ENCODE measurements at regions not wholly inside any gene's neighbourhood (a gene's known extent, or its start where the extent isn't known, plus 50 kb on each side); places are given as distances from the start of the nearest gene placed in this dataset.

DNA sequence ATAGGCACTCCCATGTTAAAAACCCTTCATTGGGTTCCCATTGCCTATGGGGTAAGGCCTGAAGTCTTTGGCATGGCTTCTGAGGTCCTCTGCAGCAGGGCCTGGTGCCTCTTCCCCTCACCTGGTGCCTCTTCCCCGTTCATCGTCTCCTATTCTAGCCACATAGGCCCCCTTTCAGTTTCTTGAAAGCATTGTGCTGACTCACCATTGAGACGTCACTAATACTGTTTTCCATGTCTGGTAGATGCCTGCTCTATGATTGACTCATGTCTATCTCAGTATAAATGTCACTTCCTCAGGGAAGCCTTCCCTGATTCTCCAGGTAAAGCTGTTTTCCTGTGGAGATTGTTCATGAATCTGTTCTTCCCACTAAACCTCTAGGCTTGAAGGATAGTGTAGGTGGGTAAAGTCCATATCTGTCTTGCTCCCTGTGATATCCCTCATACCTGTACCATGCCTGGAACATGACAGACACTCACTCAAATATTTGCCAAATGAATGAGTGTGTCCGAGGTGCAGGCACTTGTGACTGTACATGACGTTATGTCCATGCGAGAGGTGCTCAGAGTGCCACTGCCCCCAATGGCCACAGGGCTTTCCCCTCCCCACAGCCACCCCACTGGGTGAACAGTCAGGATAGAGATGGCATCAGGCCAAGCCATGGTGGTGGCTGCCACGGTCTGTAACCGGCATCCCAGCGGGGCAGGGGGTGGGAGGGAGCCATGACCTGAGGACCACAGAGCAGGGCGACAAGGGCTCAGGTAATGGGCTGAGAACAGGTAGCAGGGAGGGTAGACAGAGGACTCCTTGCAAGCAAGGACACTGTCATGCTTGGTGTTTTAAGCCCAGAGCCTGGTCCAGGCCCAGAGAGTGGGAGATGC is 85.2 kb upstream of the FAM20A start:
- no peak for TF ChIP-seq CTCF (IDR thresholded peaks at IDR 0.05; ENCODE audit: extremely low read depth, low read depth, low read length)

GRCh38 chr17:68684949-68685357 is 83.8 kb upstream of the FAM20A start:
- Histone ChIP-seq H3K79me2 (ENCODE audit: insufficient read depth, low read length) (no peaks in the 10 kb centered on the region), H3K27ac (ENCODE audit: low read depth, low read length) (no peak overlapping the region), H3K27me3 (ENCODE audit: insufficient read depth, low read length) (no peaks in the 10 kb centered on the region), H3K4me3 (ENCODE audit: insufficient read depth, low read length) (no peak overlapping the region), H3K4me2 (ENCODE audit: insufficient read depth, low read length) (no peak overlapping the region), H2AFZ (ENCODE audit: low read length) (no peak overlapping the region), H4K20me1 (ENCODE audit: insufficient read depth, low read length) (no peaks in the 10 kb centered on the region), H3K4me1 (ENCODE audit: insufficient read depth, low read length) (no peaks in the 10 kb centered on the region), H3K9me3 (ENCODE audit: low read depth, low read length) (no peaks in the 10 kb centered on the region), H3K36me3 (ENCODE audit: insufficient read depth, low read length) (no peaks in the 10 kb centered on the region)
- TF ChIP-seq CTCF (IDR thresholded peaks at IDR 0.05; ENCODE audit: extremely low read depth, low read depth, low read length), result no peak
- DNase-seq (ENCODE audit: insufficient read length, low spot score, missing footprints), result no peak

More for the DNA sequence above, 85.2 kb upstream of the FAM20A start:
- no peak for DNase-seq (ENCODE audit: insufficient read length, low spot score, missing footprints)
- H3K27ac ChIP-seq (ENCODE audit: low read depth, low read length), result no peak overlapping the region
- H3K36me3 ChIP-seq (ENCODE audit: insufficient read depth, low read length), result no peaks in the 10 kb centered on the region
- H3K4me1 ChIP-seq (ENCODE audit: insufficient read depth, low read length), result no peaks in the 10 kb centered on the region
- no peaks in the 10 kb centered on the region for H3K27me3 ChIP-seq (ENCODE audit: insufficient read depth, low read length)
- H3K4me2 ChIP-seq (ENCODE audit: insufficient read depth, low read length), result no peak overlapping the region
- no peak overlapping the region for H3K4me3 ChIP-seq (ENCODE audit: insufficient read depth, low read length)
- no peaks in the 10 kb centered on the region for H4K20me1 ChIP-seq (ENCODE audit: insufficient read depth, low read length)
- no peaks in the 10 kb centered on the region for H3K79me2 ChIP-seq (ENCODE audit: insufficient read depth, low read length)
- H3K9me3 ChIP-seq (ENCODE audit: low read depth, low read length), result no peaks in the 10 kb centered on the region
- H2AFZ ChIP-seq (ENCODE audit: low read length), result no peak overlapping the region

GRCh38 chr17:68682903-68683302 is 81.7 kb upstream of the FAM20A start:
- Histone ChIP-seq H3K4me1 (ENCODE audit: insufficient read depth, low read length) (no peaks in the 10 kb centered on the region), H3K79me2 (ENCODE audit: insufficient read depth, low read length) (no peaks in the 10 kb centered on the region), H4K20me1 (ENCODE audit: insufficient read depth, low read length) (no peaks in the 10 kb centered on the region), H3K27me3 (ENCODE audit: insufficient read depth, low read length) (peaks cover 3% of the 10 kb centered on the region), H3K9me3 (ENCODE audit: low read depth, low read length) (no peaks in the 10 kb centered on the region), H3K4me3 (ENCODE audit: insufficient read depth, low read length) (no peak overlapping the region), H3K4me2 (ENCODE audit: insufficient read depth, low read length) (no peak overlapping the region), H2AFZ (ENCODE audit: low read length) (no peak overlapping the region), H3K36me3 (ENCODE audit: insufficient read depth, low read length) (no peaks in the 10 kb centered on the region), H3K27ac (ENCODE audit: low read depth, low read length) (no peak overlapping the region)
- no peak for TF ChIP-seq CTCF (IDR thresholded peaks at IDR 0.05; ENCODE audit: extremely low read depth, low read depth, low read length)
- no peak for DNase-seq (ENCODE audit: insufficient read length, low spot score, missing footprints)

DNA sequence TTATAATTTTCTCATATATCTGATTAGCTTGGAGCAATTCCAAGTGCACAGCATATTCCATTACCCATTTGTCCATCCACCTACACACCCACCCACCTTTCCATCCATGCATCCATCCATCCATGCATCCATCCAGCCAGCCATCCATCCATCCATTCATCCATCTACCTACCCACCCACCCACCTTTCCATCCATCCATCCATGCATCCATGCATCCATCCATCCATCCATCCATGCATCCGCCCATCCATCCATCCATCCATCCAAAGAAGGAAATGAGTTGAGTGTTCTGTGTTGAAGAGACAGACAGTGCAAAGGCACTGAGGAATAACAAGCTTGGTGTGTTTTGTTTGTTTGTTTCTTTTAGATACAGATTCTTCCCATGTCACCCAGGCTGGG is 78.7 kb upstream of the FAM20A start:
- no peak for TF ChIP-seq CTCF (IDR thresholded peaks at IDR 0.05; ENCODE audit: extremely low read depth, low read depth, low read length)
- no peaks in the 10 kb centered on the region for H3K79me2 ChIP-seq (ENCODE audit: insufficient read depth, low read length)
- H3K4me2 ChIP-seq (ENCODE audit: insufficient read depth, low read length), result no peak overlapping the region
- H3K9me3 ChIP-seq (ENCODE audit: low read depth, low read length), result no peaks in the 10 kb centered on the region
- no peak for DNase-seq (ENCODE audit: insufficient read length, low spot score, missing footprints)
- no peaks in the 10 kb centered on the region for H3K4me1 ChIP-seq (ENCODE audit: insufficient read depth, low read length)
- no peak overlapping the region for H3K27ac ChIP-seq (ENCODE audit: low read depth, low read length)
- H3K36me3 ChIP-seq (ENCODE audit: insufficient read depth, low read length), result no peaks in the 10 kb centered on the region
- no peaks in the 10 kb centered on the region for H4K20me1 ChIP-seq (ENCODE audit: insufficient read depth, low read length)
- H2AFZ ChIP-seq (ENCODE audit: low read length), result no peak overlapping the region
- no peak overlapping the region for H3K4me3 ChIP-seq (ENCODE audit: insufficient read depth, low read length)
- H3K27me3 ChIP-seq (ENCODE audit: insufficient read depth, low read length), result peaks cover 3% of the 10 kb centered on the region

Measured in osteoblast (primary cell).